HG02973 (cell line): ENCODE measurements at regions not wholly inside any gene's neighbourhood (a gene's known extent, or its start where the extent isn't known, plus 50 kb on each side); places are given as distances from the start of the nearest gene placed in this dataset.
"Not testable (repeated sequence)": the region's sequence is repeated elsewhere in the genome, so short reads cannot be mapped to it uniquely, and the experiment has no call there.

Experiments
- ATAC-seq: cut with Tn5 transposase; IDR thresholded peaks from one replicate; pipeline ENCODE4 v1.9.1; 2021; ENCODE audit warnings: moderate library complexity; ENCODE audit not compliant: unreplicated experiment

DNA sequence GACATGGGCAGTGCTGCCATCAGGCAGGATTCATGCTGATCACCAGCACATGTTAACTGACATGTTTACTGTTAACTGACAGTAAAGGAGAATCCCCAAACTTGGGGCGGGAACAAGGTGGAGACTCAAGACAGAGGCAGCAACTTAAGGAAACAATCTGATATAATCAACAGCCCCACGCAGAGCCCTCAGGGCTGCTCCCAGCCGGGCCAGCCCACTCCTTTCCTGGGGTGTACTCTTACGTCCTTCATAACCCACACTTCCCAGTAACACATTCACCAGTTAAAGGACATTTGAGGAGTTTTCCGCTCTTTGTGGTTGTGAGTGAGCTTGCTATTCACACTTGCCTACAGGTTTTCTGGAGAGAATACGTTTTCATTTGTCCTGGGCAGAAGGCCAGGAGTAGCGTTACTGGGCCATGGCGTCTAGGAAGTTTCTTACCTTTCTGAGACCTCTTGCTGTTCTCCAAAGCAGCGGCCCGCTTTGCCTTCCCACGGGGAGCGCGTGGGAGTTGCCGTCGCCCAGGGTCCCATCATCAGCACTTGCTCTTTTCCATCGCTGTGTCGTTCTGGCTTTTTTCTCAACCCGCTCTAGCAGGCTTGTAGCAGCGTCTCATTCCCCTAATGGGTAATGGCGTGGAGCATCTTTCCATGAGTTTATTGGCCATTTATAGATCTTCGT is 56.4 kb downstream of the FOXF2 start:
- no peak for ATAC-seq

DNA sequence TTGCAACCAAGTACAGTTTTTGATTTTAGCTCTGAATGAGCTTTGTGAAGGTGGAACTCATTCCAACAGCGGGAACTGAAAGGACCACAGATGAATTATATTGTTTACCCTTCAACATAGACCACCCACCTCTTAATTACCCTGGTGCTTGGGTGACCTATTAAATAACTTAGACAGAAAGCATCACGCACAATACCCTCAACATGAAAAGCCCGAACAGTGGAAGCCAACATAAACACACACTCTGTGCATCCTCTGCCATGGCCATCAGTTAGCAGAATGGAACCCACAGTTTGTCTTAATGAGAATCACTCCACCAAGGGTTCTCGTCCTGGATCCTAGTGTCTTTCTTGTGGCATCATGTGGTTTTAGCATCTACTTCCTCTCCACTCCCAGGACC is 60.5 kb downstream of the FOXF2 start:
- ATAC-seq, result no peak

DNA sequence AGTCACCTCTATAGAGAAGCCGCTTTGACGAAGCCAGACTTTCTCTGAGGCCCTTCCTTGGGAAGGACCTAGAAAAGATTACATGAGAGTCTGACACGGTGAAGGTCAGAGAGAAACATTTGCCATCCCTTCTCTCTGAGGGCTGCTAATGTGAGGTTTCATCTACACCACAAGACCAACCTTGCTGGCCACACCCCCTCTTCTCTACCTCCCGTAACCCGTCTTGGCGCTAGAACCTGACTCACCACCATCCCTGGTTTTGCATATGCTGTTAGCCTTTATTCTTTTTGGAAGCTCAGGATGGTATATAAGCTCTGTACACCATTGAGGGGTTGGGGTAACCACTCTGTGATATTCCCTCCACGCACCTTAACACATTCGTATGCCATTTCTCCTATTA is 63.6 kb downstream of the FOXF2 start:
- ATAC-seq, result no peak

DNA sequence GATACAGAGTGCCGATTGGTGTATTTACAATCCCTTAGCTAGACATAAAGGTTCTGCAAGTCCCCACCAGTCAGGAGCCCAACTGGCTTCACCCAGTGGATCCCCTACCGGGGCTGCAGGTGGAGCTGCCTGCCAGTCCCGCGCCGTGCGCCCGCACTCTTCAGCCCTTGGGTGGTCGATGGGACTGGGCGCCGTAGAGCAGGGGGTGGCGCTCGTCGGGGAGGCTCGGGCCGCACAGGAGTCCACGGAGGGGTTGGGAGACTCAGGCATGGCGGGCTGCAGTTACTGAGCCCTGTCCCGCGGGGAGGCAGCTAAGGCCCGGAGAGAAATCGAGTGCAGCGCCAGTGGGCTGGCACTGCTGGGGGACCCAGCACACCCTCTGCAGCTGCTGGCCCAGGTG is 67.4 kb downstream of the FOXF2 start:
- ATAC-seq, result not testable (repeated sequence)

DNA sequence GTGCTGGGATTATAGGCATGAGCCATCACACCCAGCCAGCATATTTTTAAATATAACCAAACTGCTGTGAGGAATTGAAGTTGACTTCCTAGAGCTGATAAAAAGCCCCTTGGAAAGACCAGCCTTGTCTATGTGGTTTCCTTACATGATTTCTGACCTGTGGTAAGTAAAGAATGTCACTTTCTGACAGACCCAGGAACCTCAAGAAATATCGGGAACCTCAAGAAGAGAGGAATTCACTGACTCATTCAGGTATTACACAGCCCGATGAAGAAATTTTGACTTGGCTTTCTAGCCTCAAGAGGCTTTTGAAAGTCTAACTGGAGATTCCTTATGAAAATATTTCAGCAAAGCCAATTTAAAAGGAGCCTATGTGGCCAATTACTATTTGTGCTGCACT is 71.8 kb downstream of the FOXF2 start:
- ATAC-seq, result no peak

DNA sequence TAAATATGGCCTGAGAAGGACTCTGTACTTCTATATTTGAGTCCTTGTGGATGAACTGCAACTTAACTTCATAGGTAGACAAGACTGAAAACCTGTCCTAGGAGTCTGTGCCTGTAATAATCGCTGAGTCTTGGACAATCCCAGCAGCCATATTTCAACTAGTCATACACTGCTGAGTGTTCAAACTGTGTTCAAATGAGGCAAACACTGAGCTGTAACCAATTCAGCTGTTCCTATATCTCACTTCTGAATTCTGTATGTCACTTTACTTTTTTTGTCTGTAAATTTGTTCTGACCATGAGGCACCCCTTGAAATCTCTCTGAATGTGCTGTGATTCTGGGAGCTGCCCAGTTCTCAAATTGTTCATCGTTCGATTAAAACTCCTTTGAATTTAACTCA is 72.4 kb downstream of the FOXF2 start:
- ATAC-seq, result no peak

DNA sequence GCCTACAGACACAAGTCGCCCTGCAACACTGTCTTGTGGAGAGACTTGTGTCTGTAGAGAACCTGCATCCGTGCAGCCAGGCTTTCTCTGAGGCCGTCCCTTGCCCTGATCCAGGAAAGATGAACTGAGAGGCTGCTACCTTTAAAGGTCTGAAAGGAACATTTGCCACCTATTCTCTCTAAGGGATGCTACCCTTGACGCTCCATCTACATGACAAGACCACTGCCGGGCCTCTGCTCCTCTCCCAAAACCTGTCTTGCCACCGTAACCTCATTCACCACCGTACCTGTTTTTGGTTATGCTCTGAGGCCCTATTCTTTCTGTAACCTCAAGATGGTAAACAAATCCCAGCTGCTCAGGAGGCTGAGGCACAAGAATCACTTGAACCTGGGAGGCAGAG is 73.9 kb downstream of the FOXF2 start:
- ATAC-seq, result no peak

DNA sequence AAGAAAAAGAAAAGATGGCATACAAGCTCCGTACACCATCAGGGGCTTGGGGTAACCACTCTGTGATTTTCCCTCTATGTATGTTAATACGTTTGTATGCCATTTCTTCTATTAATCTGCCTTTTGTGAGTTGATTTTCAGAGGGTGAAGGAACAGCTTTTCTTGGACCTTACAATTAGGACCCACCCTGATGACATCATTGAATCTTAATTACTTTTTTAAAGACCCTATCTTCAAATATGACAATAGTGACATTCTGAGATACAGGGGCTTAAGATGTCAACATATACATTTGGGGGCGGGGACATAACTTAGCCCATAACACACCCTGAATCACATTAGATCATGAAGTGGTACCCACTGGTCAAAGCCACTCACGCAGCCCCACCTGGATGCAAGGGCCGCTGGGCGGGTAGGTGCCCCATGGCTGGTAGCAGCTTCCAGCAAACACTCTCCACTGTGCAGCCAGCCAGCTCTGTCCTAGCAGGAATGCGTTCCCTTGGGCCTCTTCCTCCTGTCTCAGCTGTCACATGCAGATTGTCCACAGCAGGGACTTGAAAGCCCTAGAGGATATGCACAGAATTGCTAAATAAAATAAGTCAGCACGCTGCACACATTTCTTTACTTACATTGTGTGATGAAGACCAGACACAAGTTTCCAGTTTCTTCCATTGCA is 74.5 kb downstream of the FOXF2 start:
- no peak for ATAC-seq

DNA sequence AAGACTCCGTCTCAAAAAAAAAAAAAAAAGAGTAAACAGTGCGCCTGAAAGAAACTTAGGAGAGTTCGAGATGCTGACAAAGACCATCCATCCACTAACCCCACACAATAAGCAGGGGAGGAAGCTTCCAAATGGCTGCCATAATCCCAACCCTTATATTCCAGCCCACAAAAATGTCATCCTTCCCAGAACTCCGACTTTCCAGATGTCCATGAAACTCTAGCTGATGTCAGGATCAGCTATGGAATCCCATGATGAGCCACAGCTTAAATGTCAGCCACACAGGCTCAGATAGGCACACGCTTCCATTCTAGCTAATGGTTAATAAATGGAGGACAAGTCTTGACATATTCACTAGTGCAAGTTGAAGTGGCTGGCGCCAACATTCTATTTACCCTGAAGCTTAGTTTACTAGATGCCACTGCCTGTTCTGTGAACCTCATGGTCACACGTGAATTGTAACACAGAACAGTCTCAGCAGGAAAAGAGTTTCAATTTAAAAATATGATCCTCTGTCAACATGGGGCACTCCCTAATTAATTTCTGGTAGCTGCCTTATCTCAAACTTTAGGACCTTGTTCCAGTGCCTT is 75.5 kb downstream of the FOXF2 start:
- no peak for ATAC-seq

DNA sequence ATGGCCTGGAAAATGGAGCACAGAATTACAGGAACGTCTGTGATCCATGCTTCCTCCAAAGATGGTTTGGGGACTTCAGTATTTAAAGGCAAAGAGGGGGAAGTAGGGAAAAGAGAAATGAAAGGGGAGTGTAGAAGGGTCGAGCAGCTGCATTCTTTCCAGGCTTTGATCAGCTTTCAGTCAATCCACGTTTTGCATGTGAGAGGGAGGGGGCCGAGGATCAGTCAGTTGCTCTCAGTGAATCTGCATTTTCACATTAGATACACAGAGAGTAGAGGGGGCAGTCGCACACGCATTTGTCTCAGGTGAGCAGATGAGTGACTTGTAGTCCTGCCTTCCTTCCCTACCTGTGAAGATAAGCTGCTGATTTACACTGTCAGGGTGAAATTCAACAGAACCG is 78.8 kb downstream of the FOXF2 start:
- ATAC-seq, result no peak

DNA sequence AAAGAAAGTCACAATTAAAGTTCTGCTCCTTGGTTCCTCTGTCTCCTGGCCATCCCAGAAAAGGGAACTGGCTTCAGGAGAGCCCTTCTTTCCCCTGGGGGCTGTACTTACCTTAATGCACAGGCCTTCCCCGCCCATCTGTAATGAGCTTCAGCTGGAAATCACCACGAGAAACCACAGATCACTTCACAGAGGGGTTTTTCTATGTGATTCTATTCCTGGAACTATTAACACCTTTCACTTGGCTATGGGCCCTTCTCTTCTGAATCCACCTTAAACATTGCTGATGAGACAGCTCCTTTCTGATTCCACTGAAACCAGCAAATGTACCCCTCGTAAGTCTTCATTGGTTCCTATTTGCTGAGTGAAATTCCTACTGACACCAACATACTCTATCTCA is 80.7 kb downstream of the FOXF2 start:
- peak; percentile 45 for ATAC-seq

DNA sequence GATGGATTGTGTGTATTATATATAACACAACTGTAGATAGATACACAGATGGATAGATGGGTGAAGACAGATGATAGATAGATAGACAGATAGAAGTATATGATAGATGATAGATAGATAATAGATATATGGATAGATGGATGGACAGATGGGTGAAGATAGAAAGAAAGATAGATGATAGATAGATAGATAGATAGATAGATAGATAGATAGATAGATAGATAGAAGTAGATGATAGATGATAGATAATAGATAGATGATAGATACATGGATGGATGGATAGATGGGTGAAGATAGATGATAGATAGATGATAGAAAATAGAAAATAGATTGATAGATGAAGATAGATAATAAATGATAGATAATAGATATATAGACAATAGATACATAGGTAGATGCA is 83.3 kb downstream of the FOXF2 start:
- ATAC-seq, result no peak

DNA sequence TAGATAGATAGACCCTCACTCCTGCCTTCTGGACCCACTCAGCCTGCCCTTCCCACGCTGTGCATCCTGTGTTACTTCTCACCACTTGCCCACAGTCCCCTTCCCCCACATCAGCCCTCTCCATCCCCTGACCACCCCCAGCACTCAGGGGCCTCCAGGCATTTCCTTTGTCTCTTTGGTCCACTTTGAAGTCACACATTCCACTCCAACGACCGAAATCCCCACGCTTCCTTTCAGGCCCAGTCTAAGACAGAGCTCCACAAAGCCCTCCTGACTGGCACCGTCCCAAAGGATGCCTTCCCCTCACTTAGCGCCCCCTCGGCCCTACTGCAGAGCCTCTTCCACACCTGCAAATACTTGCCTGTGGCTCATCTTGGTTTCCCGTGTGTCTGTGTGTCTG is 83.8 kb downstream of the FOXF2 start:
- ATAC-seq, result no peak

DNA sequence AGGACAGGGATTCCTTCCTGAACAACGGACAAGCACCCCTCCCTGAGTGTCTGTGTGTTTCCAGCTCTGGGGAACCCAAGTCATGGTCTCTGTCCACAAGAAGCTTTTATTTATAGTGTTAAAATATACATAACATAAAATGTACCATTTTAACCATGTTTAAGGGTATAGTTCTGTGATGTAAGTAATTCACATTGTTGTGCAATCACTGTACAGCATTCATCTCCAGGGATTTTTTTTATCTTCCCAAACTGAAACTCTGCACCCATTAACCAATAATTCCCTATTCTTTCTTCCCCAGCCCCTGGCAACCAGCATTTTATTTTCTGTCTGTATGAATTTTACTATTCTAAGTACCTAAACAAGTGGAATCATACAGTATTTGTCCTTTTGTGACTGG is 84.2 kb downstream of the FOXF2 start:
- ATAC-seq, result no peak

DNA sequence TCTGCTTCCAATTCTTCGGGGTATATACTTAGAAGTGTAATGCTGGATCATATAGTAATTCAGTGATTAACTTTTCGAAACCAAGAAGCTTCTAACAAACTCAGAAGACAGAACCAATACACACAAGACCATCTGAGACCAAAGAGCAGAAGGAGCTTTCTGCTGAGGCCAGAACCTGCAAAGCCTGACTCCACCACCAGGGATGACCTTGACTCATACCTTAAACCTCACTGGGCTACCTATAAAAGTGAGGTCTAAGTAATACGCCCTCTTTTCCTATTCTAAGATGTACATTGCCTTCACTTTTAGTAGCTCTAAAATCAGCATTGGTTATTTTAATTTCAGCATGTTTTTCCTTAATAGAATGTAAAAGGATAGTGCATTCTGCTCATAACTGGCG is 84.8 kb downstream of the FOXF2 start:
- no peak for ATAC-seq

DNA sequence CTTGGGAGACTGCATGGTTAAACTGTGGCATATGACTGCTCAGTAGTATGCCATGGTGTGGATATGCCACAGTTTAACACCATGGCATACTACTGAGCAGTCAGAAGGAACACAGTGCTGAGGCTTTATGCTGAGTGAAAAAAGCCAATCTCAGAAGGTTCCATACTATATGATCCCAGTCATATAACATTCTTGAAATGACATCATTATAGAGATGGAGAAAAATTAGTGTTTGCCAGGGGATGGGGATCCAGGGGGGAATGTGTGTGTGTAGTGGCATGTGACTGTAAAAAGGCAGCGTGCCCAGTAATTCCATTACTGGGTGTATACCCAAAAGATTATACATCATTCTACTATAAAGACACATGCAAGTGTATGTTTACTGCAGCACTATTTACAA is 85.8 kb downstream of the FOXF2 start:
- no peak for ATAC-seq

DNA sequence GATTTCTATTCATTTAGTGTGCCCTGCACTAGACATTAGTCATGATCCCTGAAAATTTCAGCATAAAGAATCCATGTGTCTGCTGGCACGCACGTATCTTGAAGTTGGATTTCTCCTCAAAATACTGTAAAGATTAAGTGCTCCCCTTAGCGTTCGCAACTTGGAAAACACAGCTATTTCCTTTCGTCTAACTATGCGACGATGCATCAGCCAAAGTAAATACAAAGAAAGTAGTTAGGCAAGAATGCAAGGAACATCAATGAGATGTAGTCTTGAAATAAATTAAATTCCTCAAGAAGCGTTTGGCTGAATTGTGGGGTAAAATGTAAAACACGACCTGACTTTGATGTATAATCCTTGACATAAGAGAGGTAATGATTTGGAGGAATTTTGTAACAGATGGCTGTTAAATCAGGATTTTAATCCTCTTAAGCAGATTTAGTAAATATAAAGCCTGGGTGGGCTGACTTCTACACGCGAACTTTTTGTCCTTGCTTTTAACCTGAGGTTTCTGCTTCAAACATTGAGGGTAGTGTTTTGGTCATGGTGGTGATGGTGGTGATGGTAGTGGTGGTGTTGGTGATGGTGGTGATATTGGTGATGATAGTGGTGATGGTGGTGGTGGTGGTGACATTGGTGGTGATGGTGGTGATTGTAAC is 88.2 kb downstream of the FOXF2 start:
- ATAC-seq, result no peak

DNA sequence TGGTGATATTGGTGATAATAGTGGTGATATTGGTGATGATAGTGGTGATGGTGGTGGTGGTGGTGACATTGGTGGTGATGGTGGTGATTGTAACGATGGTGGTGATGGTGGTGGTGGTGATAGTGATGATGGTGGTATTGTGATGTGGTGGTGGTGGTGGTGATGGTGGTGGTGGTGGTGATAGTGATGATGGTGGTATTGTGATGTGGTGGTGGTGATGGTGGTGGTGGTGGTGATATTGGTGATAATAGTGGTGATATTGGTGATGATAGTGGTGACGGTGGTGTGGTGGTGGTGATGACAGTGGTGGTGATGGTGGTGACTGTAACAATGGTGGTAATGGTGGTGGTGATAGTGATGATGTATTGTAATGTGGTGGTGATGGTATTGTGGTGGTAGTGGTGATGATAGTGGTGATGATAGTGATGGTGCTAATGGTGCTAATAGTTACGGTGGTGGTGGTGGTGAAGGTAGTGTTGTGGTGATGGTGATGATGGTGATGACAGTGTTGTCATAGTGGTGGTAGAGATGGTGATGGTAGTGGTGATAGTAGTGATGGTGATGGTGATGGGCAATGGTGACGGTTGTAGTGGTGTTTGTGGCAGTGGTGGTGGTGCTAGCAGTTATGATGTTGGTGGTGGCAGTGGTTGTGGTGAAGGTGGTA is 88.9 kb downstream of the FOXF2 start:
- not testable (repeated sequence) for ATAC-seq

DNA sequence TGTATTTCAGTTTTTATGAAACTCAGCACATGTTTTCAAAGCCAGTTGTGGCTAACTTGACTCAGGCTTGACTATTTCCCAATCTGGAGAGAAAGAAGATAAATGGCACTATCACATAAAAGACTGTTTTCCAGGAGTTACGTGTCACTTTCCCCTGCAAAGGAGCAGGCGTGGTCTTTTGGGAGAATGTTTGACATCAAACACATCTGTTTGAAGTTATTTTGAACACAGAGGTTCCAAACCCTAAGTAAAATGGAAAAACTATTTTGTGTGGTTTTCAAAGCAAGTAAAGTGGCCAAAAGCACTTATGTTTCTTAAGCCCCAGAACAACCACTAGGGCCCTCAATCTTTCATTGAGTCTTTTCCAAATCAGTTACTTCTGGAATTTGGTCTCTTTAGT is 89.7 kb downstream of the FOXF2 start:
- no peak for ATAC-seq

DNA sequence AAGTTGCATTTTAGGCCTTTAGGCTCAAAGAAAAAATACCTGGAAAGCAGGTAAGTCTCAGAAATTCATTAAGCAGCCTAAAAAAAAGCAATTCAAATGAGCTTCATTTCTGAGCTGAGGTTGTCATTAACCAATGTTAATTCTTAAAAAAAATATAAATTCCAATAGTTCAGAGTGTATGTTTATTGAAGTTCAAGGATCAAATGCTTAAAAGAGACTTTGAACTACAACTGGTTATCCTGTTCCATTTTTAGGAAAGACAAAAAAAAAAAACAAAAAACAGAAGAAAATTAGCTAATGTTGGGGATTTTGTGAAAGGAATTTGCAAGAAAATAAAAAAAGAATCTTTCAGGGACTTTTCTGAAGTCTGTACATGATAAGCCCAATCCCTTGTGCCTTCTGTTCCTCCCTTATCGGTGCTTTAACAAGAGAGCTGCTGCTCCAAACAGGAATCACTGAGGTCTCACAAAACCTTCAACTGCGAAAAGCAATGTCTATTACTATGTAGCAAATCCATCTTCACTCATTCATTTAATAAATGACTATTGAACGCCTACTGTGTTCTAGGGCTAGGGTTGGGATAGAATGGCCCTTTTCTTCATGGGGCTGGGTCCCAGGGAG is 90.3 kb downstream of the FOXF2 start:
- no peak for ATAC-seq

DNA sequence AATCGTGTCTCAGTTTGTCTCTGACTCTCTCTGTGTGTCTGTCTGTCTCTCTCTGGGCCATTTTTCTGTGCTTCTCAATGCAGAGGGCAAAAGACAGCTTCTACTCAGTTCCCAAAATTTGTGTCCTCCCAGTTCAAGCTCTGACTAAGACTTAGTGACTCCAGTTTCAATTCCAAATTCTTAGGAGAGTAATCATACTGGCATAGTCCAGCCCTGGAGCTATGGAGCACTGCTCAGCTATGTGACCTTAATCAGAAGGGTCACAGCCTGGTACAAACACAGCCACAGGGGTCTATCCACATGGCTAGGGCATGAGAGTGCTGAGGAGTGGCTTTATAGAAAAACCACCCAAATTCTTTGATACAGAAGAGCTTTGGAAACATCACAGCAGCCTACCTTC is 91.9 kb downstream of the FOXF2 start:
- no peak for ATAC-seq
